Pancreas (tissue), 10 donors: ENCODE measurements at regions not wholly inside any gene's neighbourhood (a gene's known extent, or its start where the extent isn't known, plus 50 kb on each side); places are given as distances from the start of the nearest gene placed in this dataset.

Experiments used
- ATAC-seq, 4 donors: fragments of 200-7000 bp; cut with Tn5 transposase; one replicate each; pipeline versions ENCODE4 v1.8.0 to v1.9.1; 2020; ENCODE audit warnings: mild to moderate bottlenecking in 4 of 4, moderate library complexity in 4 of 4
- DNase-seq, 6 donors: peaks; one replicate each; pipeline ENCODE4 v3.0.0-alpha.2; 2020
- FAIRE-seq: peaks from 2 replicates; lab custom pipeline; 2012; peaks lifted over from hg19 to GRCh38; lab: Jason Lieb, UNC
- H3K27ac ChIP-seq, 4 donors: fragments of 200-600 bp; sonication (generic); 1 replicate in 3 of 4; 2 replicates in 1 of 4; pipeline versions ENCODE4 v1.5.0 to v1.8.0; 2020
- H3K27me3 ChIP-seq, 4 donors: fragments of 200-600 bp; one replicate each; pipeline ENCODE4 v1.8.0; 2021
- H3K36me3 ChIP-seq, 3 donors: fragments of 200-600 bp; sonication (generic) in 1 of 3; one replicate each; pipeline versions ENCODE4 v1.5.0 to v1.8.0; 2020 to 2021
- H3K4me1 ChIP-seq, 3 donors: fragments of 200-600 bp; one replicate each; pipeline ENCODE4 v1.8.0; 2021
- H3K4me3 ChIP-seq, 4 donors: fragments of 200-600 bp; sonication (generic) in 2 of 4; one replicate each; pipeline versions ENCODE4 v1.5.0 to v1.8.0; 2020 to 2021
- H3K9me3 ChIP-seq, 4 donors: fragments of 200-600 bp; one replicate each; pipeline ENCODE4 v1.8.0; 2021
- CTCF ChIP-seq, 4 donors: fragments of 200-600 bp; sonication (generic) in 3 of 4; IDR thresholded peaks; one replicate each; pipeline versions ENCODE4 v1.5.0 to v1.8.0; 2021; ENCODE audit warnings: antibody characterized with exemption in 4 of 4
- WGBS, 2 donors: extraction: QIAGEN DNeasy Blood & Tissue Kit; methylation state at CpG; one replicate each; pipeline ENCODE4 v1.1.7; 2013; 5-methylcytosine and 5-hydroxymethylcytosine counted together
- intact Hi-C, 3 donors: fragments of 100-400 bp; cut with DNase I; formaldehyde crosslinking; loops; one replicate each; pipeline versions ENCODE4 v1.11.1 to v1.14.2; 2022
- donor health status: healthy with polysubstance abuse.
- donor health status: DM: no; HTN: no; CAD: no; lungs with moderate emphysema.
- donor health status: DM: no; HTN: no; CAD: no.
- donor health status: control.
- donor health status: control.
- donor health status: Bipolar disorder and iron deficiency.
- donor health status: DM: yes; HTN: yes; CAD: no.
- donor health status: DM: no; HTN: no; CAD: no.
- donor health status: DM: no; HTN: no; CAD: no.
- donor health status: DM: yes; HTN: yes; CAD: no.

DNA sequence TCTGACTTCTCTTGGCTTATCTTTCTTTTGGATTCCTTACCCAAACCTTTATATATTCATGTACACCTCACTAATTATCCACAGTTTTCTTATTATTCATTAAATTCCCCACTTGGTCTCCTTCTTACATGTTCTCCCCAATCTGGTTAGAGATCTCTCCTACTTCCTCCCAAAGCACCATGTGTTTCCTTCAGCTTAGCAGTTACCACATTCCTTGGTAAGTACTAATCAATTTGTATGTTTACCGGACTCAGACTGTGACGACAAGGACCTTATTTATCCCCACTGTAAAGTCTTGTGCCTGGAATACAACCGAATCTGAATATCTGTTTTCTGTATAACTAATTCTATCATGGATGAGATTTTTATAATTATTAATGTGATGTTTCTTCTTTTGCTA lies 389.5 kb downstream of the KCNJ2 start:
- ATAC-seq = no peak
- Histone ChIP-seq H3K4me1 (no peaks in the 10 kb centered on the region), H3K27me3 (no peaks in the 10 kb centered on the region), H3K4me3 (no peak overlapping the region), H3K36me3 (no peaks in the 10 kb centered on the region), H3K27ac (no peak overlapping the region), H3K9me3 (no peaks in the 10 kb centered on the region)
- intact Hi-C loops = loop anchor here in 1 of 3 donors (10.0 kb wide), 1 partner anchor 394 kb away; the partner anchor contains the start of gene KCNJ2
- no peak for FAIRE-seq
- TF ChIP-seq CTCF (IDR thresholded peaks at IDR 0.05) = no peak
- WGBS, 2 donors = 29 to 33% methylated on average over 3 of the region's 3 CpGs
- no peak for DNase-seq

- Histone ChIP-seq H3K27me3 (no peaks in the 10 kb centered on the region), H3K36me3 (no peaks in the 10 kb centered on the region), H3K27ac (no peak overlapping the region), H3K4me1 (no peaks in the 10 kb centered on the region), H3K9me3 (no peaks in the 10 kb centered on the region), H3K4me3 (no peak overlapping the region)
- no peak for DNase-seq
- no peak for TF ChIP-seq CTCF (IDR thresholded peaks at IDR 0.05)
- FAIRE-seq = peak; percentile 86
- WGBS, 2 donors = 71% methylated on average over 1 of the region's 1 CpG
- intact Hi-C loops = no loop called here
- no peak for ATAC-seq
Measured at GRCh38 chr17:70560471-70560870, 391.1 kb downstream of the KCNJ2 start.

- DNase-seq = no peak
- intact Hi-C loops = no loop called here
- Histone ChIP-seq H3K9me3 (no peaks in the 10 kb centered on the region), H3K36me3 (no peaks in the 10 kb centered on the region), H3K4me3 (no peak overlapping the region), H3K27ac (no peak overlapping the region), H3K27me3 (no peaks in the 10 kb centered on the region), H3K4me1 (no peaks in the 10 kb centered on the region)
- TF ChIP-seq CTCF (IDR thresholded peaks at IDR 0.05) = no peak
- WGBS, 2 donors = 79 to 89% methylated on average over 1 of the region's 1 CpG
- no peak for ATAC-seq
- no peak for FAIRE-seq
Measured at GRCh38 chr17:70562137-70562536, 392.8 kb downstream of the KCNJ2 start.

DNA sequence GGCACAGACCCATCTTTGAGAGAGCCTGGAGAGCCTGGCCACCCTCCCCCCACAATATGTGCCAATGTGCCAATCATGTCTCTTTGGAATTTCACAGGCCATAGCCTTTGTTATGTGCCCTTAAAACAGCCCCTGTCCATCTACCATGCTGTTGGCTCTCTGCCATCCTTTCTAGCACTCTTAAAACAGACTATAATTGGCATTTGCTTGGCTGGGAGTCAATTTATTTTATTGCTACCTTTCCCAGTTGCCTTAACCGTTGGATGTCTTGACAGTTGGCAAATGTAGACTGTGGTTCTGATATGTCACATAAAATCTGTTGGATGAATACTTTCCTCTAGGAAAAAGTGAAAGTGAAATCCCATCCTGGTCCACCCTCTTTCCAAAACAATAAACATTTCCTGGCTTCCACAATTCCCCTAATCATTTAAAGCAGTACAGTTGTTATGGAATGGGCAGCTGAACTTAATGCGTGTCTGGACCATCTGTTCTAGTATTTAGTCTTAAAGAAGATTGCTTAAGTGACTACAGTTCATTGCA lies 394.0 kb downstream of the KCNJ2 start:
- no peak for TF ChIP-seq CTCF (IDR thresholded peaks at IDR 0.05)
- FAIRE-seq (no peak), DNase-seq (no peak), ATAC-seq (no peak)
- Histone ChIP-seq H3K4me1 (no peaks in the 10 kb centered on the region), H3K36me3 (no peaks in the 10 kb centered on the region), H3K9me3 (no peaks in the 10 kb centered on the region), H3K27ac (no peak overlapping the region), H3K27me3 (no peaks in the 10 kb centered on the region), H3K4me3 (no peak overlapping the region)
- WGBS, 2 donors = 39 to 46% methylated on average over 2 of the region's 2 CpGs
- intact Hi-C loops = no loop called here

DNA sequence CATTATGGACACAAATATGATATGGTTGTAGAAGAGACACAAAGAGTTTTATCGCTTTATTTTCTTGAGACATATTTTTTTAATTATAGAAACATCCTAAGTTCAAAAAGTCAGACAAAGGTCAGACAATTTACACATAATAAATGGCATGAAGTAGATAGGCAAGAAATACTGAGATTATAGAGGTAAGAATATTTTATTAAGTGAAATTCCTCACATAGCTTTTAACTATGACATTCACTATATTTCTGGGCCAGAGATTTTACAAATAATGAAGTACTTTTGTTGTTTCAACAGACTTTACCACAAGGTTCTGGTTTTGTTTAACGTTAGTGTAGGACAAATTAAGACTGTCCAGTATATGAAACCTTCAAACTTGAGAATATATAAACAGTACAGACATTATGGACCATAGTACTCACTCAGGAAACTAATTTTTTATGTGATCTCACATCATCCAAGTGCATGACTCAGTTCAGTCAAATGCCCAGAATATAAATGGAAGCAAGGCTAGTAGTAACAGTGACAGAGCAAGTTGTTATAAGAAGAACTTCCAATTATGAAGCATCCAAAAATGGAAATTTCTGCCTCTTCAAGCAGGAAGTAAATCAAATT lies 394.8 kb downstream of the KCNJ2 start:
- Histone ChIP-seq H3K4me3 (no peak overlapping the region), H3K36me3 (no peaks in the 10 kb centered on the region), H3K27me3 (no peaks in the 10 kb centered on the region), H3K9me3 (no peaks in the 10 kb centered on the region), H3K4me1 (no peaks in the 10 kb centered on the region), H3K27ac (no peak overlapping the region)
- intact Hi-C loops = no loop called here
- no peak for ATAC-seq
- no peak for FAIRE-seq
- 78 to 92% methylated on average over 2 of the region's 2 CpGs for WGBS, 2 donors
- no peak for TF ChIP-seq CTCF (IDR thresholded peaks at IDR 0.05)
- no peak for DNase-seq
